ENCODE measurements at regions not wholly inside any gene's neighbourhood (a gene's known extent, or its start where the extent isn't known, plus 50 kb on each side); places are given as distances from the start of the nearest gene placed in this dataset.

- DNase-seq (ENCODE audit: low spot score) = no peak
These were observed 656.6 kb upstream of the CHAC2 start for GRCh38 chr2:53111004-53111403.

- DNase-seq (ENCODE audit: low spot score) = no peak
These were observed 659.4 kb upstream of the CHAC2 start for GRCh38 chr2:53108246-53108645.

GRCh38 chr2:53104263-53104662 lies 663.3 kb upstream of the CHAC2 start:
- peak; percentile 35 for DNase-seq (ENCODE audit: low spot score)

DNA sequence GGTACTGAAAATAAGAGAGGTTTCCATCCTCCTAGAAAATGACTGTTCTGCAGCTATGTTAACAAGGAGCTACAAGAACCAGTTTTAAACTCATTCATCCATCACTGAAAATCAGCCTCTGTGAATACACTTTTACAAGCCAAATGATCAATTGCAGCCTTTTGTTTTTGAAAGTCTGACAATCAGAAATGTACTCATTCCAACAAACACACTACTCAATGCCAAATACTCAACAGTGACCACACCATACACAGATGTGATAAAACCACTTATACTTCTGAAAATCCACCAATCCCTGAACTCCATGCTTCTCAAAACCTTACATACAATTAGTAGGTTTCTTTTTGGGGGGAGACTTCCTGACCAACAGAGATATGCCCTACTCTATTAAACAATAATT lies 663.9 kb upstream of the CHAC2 start:
- no peak for DNase-seq (ENCODE audit: low spot score)

DNA sequence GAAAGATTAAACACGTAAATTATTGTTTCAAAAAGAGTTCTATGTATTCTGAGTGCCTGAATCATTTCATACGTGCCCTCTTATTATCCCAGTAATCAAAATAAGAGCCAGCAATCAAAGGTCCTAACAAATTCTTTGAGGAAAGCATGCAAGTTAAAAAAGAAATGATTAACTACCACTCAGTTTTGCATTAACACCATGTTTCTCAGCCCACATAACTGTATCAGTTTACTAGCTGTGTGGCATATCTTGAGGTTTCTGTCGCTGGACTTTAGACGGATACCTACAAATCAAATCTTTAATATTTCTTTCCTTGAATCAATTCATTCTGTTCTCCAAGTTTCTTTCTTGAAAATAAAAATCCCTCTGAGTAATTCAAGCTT lies 668.9 kb upstream of the CHAC2 start:
- DNase-seq (ENCODE audit: low spot score) = no peak

DNA sequence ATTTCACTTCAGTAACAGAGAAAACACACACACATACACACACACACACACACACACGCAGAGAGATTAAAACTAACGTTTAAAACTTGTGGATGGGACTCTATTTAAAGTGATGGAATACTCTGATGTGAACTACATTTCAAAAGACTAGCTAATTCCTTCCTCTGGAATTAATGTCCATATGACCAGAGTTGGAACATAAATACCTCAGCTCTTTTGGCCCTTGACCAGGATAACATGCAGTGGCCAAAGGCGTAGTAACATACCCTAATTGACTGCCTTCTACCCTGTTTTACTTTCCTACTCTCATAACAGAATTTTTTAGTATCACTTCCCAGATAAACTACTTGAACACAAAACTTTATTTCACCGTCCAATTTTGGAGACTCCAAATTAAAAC lies 671.3 kb upstream of the CHAC2 start:
- no peak for DNase-seq (ENCODE audit: low spot score)

DNA sequence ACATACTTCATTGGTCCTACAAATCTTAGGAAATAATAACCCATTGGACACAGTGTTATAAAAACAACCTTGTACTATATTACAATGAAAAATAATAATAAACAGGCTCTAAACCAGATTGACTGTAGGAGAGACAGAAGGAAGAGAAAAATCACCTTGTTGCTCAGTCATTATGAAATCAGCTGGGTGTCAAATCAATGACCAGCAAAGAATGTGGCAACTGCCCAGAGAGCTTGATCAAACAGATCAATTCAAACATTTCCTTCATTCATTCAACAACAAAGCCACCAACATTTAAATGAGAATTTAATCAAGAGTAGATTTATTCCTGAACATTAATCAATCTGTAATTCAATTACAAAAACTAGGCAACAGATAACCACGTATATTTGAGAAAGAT lies 671.9 kb upstream of the CHAC2 start:
- DNase-seq (ENCODE audit: low spot score) = no peak

DNA sequence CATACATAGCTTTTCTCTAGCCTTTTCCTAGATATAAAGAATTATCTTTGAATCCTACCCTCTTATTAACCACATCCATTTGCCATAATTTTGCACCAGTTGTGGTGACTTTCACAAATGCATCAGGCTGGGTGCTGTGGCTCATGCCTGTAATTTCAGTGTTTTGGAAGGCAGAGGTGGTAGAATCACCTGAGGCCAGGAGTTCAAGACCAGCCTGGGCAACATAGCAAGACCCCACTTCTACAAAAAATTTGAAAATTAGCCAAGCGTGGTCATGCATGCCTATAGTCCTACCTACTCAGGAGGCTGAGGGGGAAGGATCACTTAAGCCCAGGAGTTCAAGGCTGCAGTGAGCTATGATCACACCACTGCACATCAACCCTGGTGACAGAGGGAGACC lies 672.4 kb upstream of the CHAC2 start:
- DNase-seq (ENCODE audit: low spot score) = no peak

DNA sequence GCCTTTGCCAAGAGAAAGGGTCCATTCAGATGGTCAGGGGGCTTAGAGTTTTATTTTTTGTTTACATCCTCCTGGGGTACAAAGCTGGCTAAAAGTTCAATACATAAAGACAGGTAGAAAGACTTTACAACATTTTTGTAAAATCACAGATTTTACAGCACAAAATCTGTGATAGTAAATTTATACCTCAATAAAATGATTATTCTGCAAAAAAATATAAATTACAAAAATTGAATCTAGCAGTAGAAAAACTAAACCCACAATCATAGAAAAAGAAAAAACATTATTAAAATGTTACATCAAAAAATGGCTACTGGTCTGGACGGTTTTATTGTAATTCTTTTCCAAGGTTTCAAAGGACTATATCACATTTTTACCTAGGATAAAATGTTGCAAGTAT lies 674.2 kb upstream of the CHAC2 start:
- DNase-seq (ENCODE audit: low spot score) = no peak

- no peak for DNase-seq (ENCODE audit: low spot score)
These were observed 676.4 kb upstream of the CHAC2 start for GRCh38 chr2:53091183-53091582.

DNA sequence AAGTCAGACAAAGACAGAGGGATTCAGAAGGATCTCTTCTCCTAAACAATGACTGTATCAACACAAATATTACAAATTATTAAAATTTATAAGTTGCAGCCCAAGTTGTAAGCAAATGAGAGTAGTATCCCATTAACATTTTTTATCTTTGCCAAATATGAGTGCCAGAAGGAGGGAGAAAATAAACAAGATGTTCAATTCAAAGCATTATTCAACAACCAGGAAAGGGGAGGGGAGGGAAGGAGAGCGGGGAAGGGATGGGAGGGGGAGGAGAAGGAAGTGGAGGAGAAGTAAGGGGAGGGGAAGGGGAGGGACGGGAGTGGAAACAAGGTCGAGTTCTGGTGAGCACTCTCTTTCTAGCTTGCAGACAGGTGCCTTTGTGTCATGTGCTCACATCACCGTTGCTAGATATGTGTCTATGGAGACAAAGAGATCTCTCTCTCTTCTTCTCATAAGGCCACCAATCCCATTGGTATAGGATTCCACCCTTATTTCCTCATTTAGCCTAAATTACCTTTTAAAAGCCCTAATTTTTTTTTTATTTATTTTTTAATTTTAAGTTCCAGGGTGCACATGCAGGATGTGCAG lies 679.6 kb upstream of the CHAC2 start:
- no peak for DNase-seq (ENCODE audit: low spot score)

GRCh38 chr2:53087262-53087873 lies 680.2 kb upstream of the CHAC2 start:
- no peak for DNase-seq (ENCODE audit: low spot score)

DNA sequence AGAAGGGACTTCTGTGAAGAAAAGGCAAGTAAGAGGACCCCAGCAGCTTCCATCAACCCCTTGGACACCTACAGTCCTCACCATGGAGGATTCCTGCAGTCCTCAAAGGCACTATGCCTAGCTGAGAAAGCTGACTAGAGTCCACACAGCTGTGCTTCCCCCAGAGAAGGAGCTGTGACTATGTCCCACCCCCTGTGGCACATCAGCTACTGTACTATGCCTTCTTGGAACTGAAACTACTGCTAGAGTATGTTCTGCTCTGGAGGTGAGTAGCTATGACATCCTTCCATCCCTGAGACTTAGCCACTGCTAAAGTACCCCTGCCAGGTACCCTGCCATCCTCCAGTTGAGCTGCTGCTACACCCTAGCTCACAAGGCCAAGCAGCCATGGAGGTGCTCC lies 690.2 kb upstream of the CHAC2 start:
- DNase-seq (ENCODE audit: low spot score) = no peak

GRCh38 chr2:53075760-53076159 lies 691.8 kb upstream of the CHAC2 start:
- no peak for DNase-seq (ENCODE audit: low spot score)

GRCh38 chr2:53067533-53067932 lies 700.1 kb upstream of the CHAC2 start:
- no peak for DNase-seq (ENCODE audit: low spot score)

DNA sequence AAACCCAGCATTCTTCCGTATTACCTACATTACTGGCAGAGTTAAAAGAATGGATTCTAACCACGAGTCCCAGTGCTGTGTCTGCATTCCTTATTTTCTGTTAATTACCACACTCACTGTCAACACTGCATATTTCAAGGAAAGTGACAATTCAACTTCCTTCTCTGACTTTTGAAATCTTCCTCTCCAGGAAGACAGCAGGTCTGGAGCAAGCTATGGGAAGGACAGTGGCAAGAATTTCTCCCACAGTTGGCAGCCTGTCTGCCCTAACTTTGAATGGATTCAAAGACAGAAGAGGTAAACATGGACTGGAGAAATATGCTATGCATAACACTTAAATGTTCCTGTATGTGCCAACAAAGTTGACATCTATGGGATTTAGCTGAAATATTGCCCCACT lies 700.5 kb upstream of the CHAC2 start:
- DNase-seq (ENCODE audit: low spot score) = no peak

GRCh38 chr2:53064154-53064553 lies 703.5 kb upstream of the CHAC2 start:
- no peak for DNase-seq (ENCODE audit: low spot score)

- peak; percentile 18 for DNase-seq (ENCODE audit: low spot score)
These were observed 709.1 kb upstream of the CHAC2 start for GRCh38 chr2:53058526-53058925.

DNA sequence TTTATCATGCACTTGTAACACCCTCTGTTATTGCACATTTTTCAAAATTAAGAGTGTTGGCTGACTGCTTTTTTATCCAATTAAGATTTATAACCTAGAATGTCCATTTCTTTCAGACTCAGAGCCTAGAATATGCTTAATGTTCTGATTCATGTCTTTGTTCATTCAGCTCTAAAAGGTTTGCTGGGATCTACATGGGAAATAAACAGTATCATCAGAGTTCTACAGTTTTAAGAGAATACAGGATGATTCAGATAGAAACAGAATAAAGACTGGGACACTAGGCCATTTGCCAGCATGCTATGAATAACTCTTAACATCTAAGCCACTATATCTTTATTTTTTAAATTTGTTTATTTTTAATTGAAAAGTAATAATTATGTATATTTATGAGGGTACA lies 713.7 kb upstream of the CHAC2 start:
- no peak for DNase-seq (ENCODE audit: low spot score)

- no peak for DNase-seq (ENCODE audit: low spot score)
These were observed 716.4 kb upstream of the CHAC2 start for GRCh38 chr2:53051157-53051556.

GRCh38 chr2:53040536-53041229 lies 726.9 kb upstream of the CHAC2 start:
- no peak for DNase-seq (ENCODE audit: low spot score)

DNA sequence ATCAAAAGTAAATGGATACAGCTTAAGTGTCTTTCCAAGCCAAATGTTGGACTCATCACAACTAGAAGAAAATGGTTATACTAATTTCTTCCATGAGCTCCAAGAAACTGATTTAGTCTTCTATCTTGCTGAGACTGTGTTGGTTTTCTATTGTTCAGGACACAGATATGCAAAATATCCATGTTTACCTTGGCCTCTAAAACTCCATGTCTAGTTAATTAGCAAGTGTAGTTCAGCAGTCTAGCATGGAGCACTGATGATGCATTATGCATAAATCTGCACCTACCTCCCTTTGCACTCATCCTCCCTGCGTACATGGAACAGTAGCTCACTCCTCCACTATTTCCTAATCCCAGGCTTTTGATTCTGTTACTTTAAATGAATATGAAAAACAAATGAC lies 731.4 kb upstream of the CHAC2 start:
- DNase-seq (ENCODE audit: low spot score) = no peak

DNA sequence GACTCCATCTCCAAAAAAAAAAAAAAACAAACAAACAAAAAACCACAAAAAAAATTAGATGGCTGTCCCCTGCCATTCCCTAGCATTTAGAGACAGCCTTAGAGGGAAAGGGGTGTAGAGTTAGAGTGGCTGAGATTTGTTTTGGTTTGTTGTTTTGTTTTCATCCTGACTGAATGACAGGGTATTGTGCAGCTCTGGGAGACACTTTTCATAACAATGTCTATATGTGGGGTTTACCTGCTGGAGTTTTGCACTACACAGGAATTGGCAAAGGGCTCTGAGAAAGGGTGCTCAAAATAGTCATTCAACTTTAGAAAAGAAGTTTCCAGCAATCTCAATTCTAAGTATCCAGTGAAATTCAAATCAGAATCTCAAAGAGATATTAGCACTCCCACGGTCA lies 732.5 kb upstream of the CHAC2 start:
- DNase-seq (ENCODE audit: low spot score) = no peak

- no peak for DNase-seq (ENCODE audit: low spot score)
These were observed 734.2 kb upstream of the CHAC2 start for GRCh38 chr2:53033411-53033810.
